ENCODE measurements at regions not wholly inside any gene's neighbourhood (a gene's known extent, or its start where the extent isn't known, plus 50 kb on each side); places are given as distances from the start of the nearest gene placed in this dataset.
"Not testable (repeated sequence)": the region's sequence is repeated elsewhere in the genome, so short reads cannot be mapped to it uniquely, and the experiment has no call there.

DNA sequence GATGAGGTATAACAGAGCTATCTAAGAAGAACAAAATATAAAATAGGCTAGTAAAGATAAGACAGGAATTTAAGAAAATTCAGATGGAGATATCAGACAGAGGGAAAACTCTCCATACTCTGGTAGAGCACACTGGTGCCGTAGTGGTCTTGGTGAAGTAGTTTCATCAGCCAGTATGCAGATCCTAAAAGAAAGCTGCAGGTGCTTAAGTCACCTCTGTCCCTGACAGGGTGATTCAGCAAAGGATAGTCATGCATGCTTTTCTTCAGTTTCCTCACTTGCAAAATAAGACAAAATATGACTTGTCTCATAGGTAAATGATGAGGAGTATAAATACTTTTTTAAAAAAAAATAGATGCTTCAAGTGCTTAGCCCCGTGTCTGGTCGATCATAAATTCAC is 794.9 kb downstream of the TNS3 start:
- DNase-seq = no peak

DNA sequence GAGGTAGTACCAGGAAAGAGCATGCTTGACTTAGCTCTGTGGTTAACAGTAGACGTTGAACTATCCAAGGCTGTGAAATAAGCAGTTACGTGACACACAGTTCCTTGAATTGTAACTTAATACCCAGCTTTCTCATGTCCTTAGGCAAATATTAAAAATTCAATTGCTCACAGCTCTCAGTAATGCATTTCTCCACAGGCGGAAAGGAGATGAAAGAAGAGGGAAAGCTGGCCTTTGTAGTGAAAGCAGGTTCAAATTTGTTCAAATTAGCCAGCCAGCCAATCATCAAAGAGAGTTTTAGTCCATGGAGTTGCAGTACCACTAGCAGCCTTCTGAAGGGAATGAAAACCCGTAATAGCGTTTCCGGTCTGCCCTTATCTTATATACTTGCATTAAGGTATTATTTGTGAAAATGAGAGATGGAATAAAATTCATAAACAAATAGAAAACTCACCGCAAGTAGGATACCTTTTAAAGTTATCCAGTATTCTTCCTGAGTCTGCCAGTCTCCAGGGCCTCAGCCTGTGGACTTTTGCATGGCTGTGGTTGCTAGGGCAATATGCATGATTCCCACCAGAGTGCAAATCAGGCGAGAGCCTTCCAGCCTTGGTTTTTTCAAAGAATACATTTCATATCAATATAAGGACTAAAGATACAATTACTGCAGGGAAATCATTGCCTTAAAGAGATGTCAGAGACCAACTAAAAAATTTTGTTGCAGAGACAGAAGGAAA is 795.5 kb downstream of the TNS3 start:
- no peak for DNase-seq

DNA sequence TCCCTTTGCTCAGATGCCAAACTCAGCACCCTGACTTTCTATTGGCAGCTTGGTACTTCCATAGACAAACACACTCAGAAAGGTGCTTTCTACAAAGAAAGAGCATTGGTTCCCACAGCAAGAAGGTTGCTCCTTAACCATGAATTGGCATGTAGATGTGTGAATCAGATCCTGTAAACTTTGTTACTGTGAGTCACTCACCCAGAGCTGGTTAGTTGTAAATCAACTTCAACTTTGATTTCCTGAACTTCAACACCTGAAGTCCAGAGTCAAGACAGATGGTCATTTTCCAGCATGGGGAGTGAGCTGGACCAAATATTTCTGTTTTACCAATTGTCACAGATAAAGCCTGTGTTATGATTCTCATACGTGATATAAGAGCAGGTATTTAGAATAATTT is 797.2 kb downstream of the TNS3 start:
- no peak for DNase-seq

DNA sequence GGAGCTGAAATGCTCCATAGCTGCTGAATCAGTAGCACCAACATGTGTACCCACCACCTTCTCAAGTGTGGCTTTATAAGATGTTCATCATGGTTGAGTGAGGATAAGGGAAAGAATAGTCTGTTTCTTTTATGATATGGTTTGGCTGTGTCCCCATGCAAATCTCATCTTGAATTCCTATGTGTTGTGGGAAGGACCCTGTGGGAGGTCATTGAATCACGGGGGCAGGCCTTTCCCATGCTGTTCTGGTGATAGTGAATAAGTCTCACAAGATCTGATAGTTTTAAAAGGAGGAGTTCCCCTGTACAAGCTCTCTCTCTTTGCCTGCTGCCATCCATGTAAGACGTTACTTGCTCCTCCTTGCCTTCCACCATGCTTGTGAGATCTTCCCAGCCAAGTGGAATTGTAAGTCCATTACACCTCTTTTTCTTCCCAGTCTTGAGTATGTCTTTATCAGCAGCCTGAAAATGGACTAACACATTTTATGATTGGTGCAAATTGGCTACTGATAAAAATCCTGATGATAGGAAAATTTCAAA is 799.9 kb downstream of the TNS3 start:
- no peak for DNase-seq

DNA sequence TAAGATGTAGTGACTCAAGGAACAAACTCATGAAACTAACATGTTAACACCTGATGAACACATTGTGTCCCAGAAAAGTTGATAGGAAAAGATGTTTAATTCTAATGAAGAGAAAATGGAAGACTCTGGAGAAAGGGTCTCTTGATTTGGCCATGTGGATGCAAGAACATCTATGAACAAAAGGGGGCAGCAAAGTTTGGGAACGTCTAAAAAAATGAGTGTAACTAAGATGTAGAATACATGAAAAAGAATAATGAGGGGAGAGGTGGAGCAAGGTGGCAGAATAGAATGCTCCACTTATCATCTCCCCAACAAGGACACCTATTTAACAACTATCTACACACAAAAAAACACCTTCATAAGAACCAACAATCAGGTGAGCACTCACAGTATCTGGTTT is 805.1 kb downstream of the TNS3 start:
- DNase-seq = no peak

DNA sequence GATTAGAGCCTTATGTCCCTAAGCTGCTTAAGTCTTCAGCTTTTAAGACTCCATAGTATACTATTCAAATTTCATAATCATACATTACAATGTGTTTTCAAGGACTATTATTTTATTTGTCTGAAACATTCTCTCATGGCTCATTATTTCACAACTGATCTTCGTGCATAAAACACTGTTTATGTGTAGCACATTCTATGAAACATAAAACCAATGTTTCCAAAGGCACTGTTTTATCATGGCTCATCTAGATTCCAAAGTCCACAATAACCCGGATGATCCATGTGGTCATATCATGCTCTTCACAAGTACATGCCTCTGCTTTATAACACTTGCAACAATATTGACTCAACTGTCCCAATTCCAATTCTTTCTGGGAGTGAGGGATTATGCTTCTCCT is 806.1 kb downstream of the TNS3 start:
- no peak for DNase-seq

DNA sequence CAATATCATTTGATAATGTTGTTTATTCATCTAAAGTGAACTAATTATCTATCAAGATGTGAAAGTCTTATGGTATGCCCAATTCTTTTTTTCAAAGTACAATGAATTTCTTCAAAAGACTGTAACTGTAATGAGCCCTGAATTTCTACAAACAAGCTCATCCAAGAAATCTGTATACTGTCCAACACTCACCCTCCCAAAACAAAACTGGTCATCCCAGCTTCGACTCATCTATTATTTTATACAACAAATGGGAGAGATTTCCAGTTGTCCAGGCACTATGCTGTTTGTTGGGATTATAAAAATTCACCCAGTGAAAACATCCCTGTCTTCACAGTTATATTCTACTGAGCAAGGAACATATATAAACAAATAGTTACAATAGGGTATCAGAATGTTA is 806.9 kb downstream of the TNS3 start:
- no peak for DNase-seq

DNA sequence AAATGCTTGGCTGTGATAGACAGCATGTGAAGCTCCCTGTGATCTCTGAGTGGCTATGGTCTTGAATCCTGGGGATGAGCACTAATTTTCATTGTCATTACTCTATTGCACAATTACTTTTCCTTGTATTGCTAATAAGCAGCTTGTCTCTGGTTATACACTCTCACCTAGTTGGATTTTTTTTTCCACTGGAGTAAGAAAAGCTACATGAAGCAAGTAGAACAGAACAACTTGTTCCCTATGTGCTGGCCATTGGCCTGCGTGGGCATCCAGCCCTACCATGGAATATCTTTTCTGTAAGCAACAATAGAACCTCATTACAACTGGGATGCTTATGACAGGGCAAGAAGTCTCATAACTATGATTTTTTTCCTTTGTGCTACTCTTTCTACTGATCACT is 807.4 kb downstream of the TNS3 start:
- no peak for DNase-seq

DNA sequence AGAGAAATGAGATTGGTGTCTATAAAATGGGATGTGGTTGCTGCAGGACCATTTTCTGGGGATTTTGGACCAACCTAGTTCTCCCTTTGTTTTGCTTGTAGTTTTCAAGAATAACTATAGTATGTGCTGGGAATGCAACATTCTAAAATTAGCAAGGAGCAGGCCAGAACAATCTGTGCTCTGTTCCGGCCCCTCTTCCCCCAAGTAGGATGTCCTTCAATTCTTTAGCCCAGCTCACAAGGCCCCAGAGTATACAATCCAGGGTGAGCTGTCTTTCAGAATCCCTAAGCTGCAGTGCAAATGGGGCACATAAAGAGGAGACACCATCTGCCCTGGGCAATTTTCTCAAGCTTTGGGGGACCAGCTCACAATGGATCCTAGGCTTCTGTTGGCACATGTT is 809.1 kb downstream of the TNS3 start:
- no peak for DNase-seq

DNA sequence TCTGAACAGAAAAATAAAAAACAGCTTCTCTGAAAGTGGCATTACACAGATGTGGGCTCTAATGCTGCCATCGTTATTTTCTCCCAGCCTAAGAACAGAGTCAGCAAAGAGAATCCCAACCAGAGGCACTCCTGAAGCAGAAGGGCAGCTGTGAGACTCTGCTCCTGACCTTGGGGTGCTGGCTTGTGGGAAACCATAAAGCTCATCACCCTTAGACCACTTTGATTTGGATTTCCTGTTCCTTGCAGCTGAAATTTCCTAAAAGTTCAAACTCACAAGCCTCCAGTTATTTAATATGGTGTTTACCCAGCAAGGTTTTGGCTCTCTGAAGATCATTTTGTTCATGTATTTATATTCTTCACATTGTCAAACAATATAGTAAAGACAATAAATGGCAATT is 814.8 kb downstream of the TNS3 start:
- DNase-seq = no peak

DNA sequence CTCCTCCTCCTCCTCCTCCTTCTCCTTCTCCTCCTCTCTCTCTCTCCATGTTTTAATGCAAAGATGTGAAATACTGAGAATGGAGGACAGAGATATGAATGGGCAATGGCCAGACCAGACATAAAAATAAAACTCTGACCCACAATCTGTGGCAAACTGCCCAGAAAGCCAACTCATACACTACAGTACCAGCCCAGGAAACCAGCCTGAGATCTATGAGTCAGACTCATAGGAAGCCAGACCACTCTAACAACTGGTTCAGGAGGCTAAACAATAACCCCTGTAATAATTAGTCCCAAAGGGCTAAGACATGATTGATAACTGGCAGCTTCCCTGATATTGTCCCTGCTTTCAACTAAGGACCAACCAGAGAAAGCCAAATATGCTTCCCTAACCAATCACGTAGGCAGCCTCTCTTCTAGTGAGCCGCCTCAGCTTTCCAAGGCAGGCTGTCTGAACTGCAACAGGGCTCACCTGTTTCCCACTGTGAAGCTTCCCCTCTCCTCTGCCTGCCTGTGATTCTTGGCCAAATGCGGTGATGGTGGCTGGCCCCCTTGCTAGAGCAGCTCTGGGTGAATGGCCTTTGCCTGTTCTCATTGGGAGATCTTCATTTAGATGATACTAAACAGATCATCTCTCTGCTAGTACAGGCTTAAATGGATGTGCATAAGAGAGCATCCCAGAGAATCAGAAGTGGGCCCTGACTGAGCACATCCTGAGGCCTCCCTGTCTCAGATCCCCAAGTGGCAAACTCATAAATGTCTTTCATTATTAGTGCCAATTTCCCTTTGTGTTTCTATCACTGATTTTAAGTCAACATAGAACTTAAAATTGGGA is 817.6 kb downstream of the TNS3 start:
- DNase-seq = no peak

DNA sequence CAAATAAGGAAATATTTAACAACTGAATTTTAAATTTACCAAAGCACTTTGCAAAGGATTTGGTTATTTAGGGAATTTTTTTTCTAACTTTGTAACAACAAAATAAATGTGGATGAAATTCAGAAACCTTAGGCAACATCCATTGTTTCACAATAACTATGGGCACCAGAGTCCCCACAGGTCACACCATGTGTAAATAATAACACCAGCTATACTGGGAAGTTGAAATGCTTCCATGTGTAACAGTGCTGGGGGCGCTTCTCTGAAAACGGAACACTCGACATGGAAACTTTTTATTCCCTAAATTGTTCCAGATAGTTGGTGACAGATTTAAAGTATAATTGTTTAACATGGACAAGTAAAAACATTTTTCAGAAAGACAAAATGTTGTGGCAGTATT is 818.6 kb downstream of the TNS3 start:
- no peak for DNase-seq

DNA sequence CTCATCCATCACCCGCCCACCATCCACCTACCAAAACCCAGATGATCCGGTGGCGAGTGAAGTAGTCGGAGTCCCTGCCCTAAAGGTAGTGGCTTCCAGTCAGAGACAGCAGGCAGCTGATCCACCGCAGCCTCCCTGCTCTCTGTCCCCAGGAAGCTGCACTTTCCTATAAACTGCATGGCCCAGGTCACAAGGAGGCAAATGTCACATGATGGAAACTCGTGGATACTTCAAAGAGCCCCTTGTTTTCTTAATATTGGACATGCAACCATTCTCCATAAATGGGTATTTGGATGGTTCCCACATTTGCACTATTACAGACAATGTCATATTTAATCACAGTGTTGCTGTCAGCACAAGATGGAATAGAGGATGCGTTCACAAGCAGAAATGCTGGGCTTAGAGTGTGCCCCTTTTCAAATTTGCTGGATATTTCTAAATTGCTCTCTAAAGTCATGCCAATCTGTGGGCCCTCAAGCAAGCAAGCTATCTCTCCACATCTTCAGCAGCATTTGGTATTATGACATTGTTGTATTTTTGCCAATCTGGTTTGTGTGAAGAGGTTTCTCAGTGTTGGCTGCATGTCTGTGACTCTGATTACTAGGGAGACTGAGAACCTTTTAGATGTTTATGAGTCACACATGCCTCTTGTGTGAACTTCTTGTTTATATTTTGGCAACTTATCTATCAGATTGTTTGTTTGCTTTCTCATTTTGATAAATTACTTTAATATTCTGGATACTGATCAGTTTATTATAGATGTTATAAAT is 822.0 kb downstream of the TNS3 start:
- no peak for DNase-seq

DNA sequence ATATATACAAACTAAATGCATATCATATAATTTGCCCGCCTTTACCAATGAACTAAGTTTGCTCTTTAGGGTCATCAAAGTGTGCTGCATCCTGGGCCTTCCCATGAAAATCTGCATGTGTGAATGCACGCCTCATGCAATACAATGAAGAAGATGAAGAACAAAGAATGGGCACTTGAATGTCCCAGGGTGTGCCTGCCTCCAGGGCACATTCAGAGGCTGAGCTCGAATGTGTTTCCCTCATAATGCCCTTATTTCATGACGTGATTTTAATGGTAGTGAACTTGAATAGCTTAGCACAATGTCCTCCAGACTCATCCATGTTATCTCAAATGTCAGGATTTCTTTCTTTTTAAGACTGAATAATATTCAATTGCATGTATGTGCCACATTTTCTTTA is 824.9 kb downstream of the TNS3 start:
- DNase-seq = no peak

DNA sequence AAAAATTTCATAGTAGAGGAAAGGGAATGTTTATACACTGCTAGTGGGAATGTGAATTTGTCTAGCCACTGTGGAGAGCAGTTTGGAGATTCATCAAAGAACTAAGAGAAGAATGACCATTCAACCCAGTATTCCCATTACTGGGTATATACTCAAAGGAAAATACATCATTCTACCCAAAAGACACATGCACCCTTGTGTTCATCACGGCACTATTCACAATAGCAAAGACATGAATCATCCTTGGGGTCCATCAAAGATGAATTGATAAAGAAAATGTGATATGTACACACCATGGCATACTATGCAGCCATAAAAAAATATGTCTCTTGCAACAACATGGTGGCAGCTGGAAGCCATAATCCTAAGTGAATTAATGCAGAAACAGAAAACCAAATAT is 825.7 kb downstream of the TNS3 start:
- DNase-seq = no peak

DNA sequence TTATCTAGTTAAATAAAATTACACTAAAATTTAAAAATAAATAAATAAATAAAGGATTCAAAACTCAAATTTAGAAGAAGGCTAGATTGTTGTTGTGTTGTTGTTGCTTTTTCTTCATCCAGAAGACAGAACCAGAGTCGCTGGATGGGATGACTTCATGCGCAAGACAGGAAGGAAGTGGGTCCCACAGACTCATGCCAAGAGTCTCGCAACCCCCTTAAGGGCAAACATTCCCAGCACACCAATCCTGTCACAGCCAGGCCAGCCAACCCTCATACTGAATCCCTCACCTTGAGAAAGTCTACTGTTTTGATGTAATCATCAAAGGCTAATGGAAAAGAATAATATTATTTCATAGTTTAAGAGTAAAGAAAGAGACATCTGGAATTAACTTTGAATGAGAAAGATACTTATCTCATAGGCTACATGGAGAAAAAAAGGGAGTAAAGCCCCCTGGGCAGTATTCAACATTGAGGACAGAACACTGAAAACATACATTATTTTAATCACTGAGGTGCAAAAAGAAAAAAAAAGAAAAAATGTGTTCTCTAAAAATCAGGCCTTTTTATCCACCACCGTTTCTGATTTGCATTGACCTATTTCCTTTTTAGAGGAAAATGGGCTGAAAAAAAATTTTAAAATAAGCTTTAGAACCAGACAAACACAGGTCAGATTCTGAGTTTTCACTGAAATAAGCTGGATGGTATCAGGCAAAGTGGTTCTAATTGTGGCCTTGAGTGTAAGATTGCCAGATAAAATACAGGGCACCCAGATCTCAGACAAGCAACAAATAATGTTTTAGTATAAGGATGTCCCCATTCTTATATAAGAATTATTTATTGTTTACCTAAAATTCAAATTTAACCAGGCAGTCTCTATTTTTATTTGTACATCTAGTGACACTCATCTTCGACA is 826.5 kb downstream of the TNS3 start:
- no peak for DNase-seq

DNA sequence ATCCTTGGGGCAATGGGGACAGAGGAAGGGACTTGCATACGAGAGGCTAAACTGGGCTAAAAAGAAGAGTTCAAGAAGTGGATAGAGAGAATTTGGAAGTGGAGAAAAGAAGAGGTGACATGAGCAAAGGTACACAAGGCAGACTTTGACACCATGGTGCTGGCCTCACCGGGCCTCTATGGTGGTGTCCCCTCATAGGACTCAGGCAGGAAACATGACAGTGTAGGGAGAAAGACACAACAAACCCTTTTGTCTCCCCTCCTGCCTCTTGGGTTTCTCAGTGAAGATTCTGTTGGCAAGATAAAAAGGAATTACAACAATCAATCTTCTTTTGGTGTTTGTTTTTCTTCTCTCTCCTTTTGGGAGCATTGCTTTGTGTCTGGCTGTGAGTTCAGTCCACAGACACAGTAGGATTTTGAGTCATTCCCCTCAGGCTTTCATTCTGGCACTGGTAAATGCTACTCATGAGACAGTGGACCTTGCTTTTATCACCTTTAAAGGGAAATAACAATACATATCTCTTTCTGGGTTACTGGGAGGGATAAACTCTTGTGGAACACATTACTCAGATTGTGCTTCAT is 827.7 kb downstream of the TNS3 start:
- no peak for DNase-seq

DNA sequence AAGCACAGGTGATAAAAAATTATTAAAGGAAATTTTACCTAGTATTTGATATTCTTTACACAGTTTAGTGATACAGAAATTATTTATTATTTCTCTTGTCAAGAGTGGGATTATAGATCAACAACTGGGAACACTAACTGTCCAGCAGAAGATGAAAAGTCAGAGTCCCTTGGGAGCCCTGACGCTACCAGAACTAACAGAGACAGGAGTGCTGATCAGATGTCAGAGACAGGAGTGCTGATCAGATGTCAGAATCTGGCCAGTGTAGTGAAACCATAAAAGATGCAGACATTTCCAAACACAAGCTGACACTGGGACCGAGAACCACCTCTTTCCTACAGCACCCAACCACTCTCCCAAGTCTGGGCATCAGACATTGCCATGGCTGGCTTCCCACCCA is 828.2 kb downstream of the TNS3 start:
- DNase-seq = no peak

DNA sequence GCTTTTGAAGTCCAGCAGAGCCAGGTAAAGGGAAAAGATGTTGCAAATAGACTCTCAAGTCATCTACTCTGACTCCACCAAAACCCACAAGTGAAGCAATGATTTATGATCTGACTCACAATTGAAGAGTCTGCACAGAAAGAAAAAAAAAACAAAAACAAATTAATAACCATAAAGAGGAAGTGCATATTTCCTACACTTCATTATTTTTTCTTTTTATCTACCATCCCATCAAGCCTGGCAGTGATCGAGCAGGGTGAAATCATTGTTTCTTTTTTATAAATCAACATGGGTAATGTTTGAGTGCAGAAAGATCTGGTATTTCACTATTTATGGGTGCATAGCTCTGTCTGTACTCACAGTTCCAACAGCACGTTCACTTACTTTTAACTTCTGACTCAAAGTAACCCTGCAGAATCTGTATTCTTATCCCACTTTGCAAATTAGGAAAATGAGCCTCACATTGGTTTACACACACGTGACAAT is 829.0 kb downstream of the TNS3 start:
- no peak for DNase-seq

DNA sequence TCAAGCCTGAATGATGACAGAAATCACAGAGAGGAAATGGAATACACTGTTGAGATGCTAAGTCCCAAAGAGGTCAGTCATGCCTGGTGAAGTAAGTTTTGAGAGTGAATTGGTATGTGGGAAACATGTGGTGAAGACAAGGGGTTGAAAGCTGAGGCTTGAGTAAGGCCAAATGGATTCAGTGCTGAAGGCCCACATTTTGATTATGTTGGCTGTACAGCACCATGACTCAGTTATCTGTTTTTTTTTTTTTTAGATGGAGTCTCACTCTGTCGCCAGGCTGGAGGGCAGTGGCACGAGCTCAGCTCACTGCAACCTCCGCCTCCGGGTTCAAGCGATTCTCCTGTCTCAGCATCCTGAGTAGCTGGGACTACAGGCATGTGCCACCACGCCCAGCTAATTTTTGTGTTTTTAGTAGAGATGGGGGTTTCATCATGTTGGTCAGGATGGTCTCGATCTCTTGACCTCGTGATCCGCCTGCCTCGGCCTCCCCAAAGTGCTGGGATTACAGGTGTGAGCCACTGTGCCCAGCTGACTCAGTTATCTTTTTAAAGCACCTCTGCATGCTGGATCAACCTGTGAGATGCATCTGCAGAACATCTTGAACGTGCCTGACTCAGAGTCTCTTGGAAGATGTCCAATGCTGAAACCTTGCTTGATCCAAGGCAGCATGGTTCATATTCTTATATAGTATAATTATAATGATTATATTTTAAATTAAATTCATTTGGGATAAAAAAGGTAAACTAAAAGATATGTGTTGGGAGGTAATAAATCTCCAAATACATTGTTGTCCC is 829.8 kb downstream of the TNS3 start:
- not testable (repeated sequence) for DNase-seq

DNA sequence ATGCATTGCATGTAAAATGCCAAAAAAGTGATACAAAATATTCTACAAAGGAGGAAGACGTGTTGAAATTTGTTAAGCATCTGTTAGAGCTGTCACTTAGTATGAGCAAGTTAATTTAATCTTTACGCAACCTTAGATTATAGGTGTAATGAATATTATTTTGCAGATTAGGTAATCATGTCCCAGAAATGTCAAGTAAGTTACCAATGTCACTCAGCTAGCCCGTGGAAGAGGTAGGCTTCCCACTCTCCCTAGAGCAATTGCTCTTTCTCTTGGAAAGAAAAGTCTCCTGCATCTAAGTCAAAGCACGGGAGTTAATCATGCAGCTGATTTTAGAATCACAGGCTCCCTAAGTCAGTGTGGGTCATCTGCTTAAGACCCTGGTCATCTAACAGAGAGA is 830.4 kb upstream of the IGFBP3 start:
- DNase-seq = no peak

Measured in CD4-positive, alpha-beta T cell treated with Interleukin-1 beta for 1 hour (primary cell).